ENCODE measurements at regions not wholly inside any gene's neighbourhood (a gene's known extent, or its start where the extent isn't known, plus 50 kb on each side); places are given as distances from the start of the nearest gene placed in this dataset.

GRCh38 chr10:57341294-57341693, 926.4 kb downstream of the IPMK start:
- TF ChIP-seq CTCF (IDR thresholded peaks at IDR 0.05) (no peak), POLR2A (IDR thresholded peaks at IDR 0.05) (no peak)
